SK-N-MC (cell line): ENCODE measurements at regions not wholly inside any gene's neighbourhood (a gene's known extent, or its start where the extent isn't known, plus 50 kb on each side); places are given as distances from the start of the nearest gene placed in this dataset.

Source experiments
- EZH2 ChIP-seq: fragments of 200-600 bp; sonication (generic); IDR thresholded peaks from one replicate; pipeline ENCODE4 v1.6.1; 2017; ENCODE audit warnings: antibody characterized with exemption
- POLR2AphosphoS5 ChIP-seq: IDR thresholded peaks from 2 replicates; pipeline ENCODE4 v1.6.1; 2012; ENCODE audit warnings: mild to moderate bottlenecking, low read depth, low read length, borderline replicate concordance

GRCh38 chr2:128818704-128819491, 500.2 kb upstream of the HS6ST1 start:
- TF ChIP-seq EZH2 (no peak), POLR2AphosphoS5 (no peak)
